OCI-LY3 (cell line): ENCODE measurements at regions not wholly inside any gene's neighbourhood (a gene's known extent, or its start where the extent isn't known, plus 50 kb on each side); places are given as distances from the start of the nearest gene placed in this dataset.

Experiments
- H2AFZ ChIP-seq: fragments of 200-600, 300-600 bp; shearing (Covaris generic); 2 replicates; pipeline ENCODE4 v1.6.0; 2014; ENCODE audit warnings: antibody characterized with exemption, low read depth, low read length
- H3K27ac ChIP-seq: fragments of 200-600, 300-600 bp; sonication (generic); 2 replicates; pipeline ENCODE4 v1.5.1; 2014; ENCODE audit warnings: mild to moderate bottlenecking, low read length, moderate library complexity, mixed read lengths
- H3K27me3 ChIP-seq: fragments of 200-600, 300-600 bp; sonication (generic); 2 replicates; pipeline ENCODE4 v1.6.1; 2014; ENCODE audit warnings: low read depth, low read length, mixed read lengths
- H3K36me3 ChIP-seq: fragments of 200-600, 300-600 bp; sonication (generic); replicated peaks from 2 replicates; pipeline ENCODE3; 2014; ENCODE audit warnings: low read depth, low read length, mixed read lengths
- H3K4me1 ChIP-seq: fragments of 300-600, 200-600 bp; sonication (generic); 2 replicates; pipeline ENCODE4 v1.6.1; 2014; ENCODE audit warnings: low read length, mixed read lengths
- H3K4me2 ChIP-seq: fragments of 200-600, 300-600 bp; sonication (generic); 2 replicates; pipeline ENCODE4 v1.6.1; 2014; ENCODE audit warnings: low read length, mixed read lengths
- H3K4me3 ChIP-seq: fragments of 300-600, 200-600 bp; sonication (generic); 2 replicates; pipeline ENCODE4 v1.5.1; 2014; ENCODE audit warnings: antibody characterized with exemption, mild to moderate bottlenecking, low read length, moderate library complexity
- H3K79me2 ChIP-seq: fragments of 300-600, 200-600 bp; shearing (Covaris generic); 2 replicates; pipeline ENCODE4 v1.6.1; 2014; ENCODE audit warnings: mild to moderate bottlenecking, low read length, mixed read lengths
- H3K9ac ChIP-seq: fragments of 300-600, 200-600 bp; shearing (Covaris generic); 2 replicates; pipeline ENCODE4 v1.6.0; 2014; ENCODE audit warnings: mild to moderate bottlenecking, low read length, moderate library complexity
- H3K9me3 ChIP-seq: fragments of 200-600, 300-600 bp; shearing (Covaris generic); 2 replicates; pipeline ENCODE4 v1.6.1; 2014; ENCODE audit warnings: low read length, mixed read lengths; ENCODE audit not compliant: insufficient read depth
- H4K20me1 ChIP-seq: fragments of 200-600, 300-600 bp; sonication (generic); 2 replicates; pipeline ENCODE4 v1.6.1; 2016; ENCODE audit warnings: low read length, mixed read lengths; ENCODE audit not compliant: insufficient read depth
- EZH2phosphoT487 ChIP-seq: fragments of 200-600 bp; shearing (Covaris generic); IDR thresholded peaks from 2 replicates; pipeline ENCODE4 v1.6.1; 2018; ENCODE audit warnings: antibody characterized with exemption, mixed run types, low read depth
- TF ChIP-seq, protein P1 (sequence below): fragments of 200-600, 300-600 bp; sonication (generic); IDR thresholded peaks from 2 replicates; pipeline ENCODE4 v1.5.1; 2014; ENCODE audit warnings: antibody characterized with exemption, low read length, low read depth

DNA sequence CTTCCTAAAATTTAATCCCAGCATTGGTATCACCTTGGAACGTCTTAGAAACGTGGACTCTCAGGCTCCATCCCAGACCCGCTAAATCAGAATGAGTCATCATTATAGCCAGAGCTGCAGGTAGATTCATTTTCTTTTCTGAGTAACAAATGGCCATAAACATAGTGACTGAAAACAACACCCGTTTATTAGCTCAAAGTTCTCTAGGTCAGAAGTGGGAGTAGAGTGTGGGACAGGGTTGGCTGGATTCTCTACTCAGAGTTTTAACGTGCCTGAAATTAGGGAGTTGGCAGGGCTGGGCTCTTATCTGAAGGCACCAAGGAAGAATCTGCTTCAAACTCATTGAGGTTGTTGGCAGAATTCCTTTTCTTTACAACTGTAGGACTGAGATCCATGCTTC, 101.8 kb upstream of the C1QTNF7 start:
- TF ChIP-seq, protein P1, sequence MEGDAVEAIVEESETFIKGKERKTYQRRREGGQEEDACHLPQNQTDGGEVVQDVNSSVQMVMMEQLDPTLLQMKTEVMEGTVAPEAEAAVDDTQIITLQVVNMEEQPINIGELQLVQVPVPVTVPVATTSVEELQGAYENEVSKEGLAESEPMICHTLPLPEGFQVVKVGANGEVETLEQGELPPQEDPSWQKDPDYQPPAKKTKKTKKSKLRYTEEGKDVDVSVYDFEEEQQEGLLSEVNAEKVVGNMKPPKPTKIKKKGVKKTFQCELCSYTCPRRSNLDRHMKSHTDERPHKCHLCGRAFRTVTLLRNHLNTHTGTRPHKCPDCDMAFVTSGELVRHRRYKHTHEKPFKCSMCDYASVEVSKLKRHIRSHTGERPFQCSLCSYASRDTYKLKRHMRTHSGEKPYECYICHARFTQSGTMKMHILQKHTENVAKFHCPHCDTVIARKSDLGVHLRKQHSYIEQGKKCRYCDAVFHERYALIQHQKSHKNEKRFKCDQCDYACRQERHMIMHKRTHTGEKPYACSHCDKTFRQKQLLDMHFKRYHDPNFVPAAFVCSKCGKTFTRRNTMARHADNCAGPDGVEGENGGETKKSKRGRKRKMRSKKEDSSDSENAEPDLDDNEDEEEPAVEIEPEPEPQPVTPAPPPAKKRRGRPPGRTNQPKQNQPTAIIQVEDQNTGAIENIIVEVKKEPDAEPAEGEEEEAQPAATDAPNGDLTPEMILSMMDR: no peak
- TF ChIP-seq EZH2phosphoT487: no peak
- Histone ChIP-seq H3K79me2 (no peaks in the 10 kb centered on the region), H4K20me1 (no peaks in the 10 kb centered on the region), H3K4me3 (no peak overlapping the region), H3K27ac (no peak overlapping the region), H3K36me3 (no peaks in the 10 kb centered on the region), H3K9ac (no peak overlapping the region), H3K4me1 (no peaks in the 10 kb centered on the region), H3K4me2 (no peak overlapping the region), H3K27me3 (no peaks in the 10 kb centered on the region), H3K9me3 (no peaks in the 10 kb centered on the region), H2AFZ (no peak overlapping the region)

DNA sequence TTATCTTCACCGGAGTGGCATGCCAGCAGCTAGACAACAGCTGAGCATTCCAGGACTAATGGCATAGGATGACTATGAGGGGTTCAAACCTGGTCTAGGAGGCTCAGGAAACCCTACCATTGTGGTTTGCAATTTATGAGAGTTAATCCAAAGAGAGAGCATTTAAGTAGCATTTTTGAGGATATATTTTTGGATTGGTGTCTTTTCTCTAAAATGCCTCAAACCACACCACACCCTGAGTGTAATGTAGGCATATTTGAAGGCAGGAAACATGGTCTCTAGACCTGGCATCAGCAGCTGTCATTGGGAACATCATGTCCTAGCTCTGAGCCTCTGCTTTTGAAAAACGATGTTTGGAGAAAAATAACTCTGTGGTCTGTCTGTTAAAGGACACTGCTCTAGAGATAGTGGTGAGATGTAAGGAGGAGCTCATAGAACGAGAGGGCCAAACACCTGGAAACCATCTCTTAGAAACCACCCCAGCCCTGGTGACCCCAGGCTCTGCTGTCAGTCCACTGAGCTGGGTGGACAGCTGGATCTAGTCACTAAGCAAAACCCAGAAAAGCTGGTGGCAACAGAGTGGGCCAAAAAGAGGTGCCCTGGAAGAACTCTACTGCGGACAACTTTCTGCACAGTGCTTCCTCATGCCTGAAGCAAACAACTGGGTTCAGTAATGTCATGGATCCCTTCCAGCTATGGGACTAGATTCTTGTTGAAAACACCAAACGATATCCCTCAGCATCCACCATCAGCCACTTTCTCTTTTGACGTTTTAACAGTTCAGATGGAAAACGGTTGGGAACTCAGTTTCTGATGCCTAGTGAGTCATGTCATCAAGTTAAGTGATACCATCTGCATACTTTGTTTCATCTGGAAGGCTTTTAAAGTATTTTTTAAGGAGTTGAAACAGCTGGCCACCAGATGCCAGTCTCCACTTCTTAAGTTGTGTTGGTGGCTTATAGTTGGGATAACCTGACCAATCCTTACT, 100.2 kb upstream of the C1QTNF7 start:
- H3K4me3 ChIP-seq: no peak overlapping the region
- no peaks in the 10 kb centered on the region for H4K20me1 ChIP-seq
- H3K4me2 ChIP-seq: no peak overlapping the region
- H3K9me3 ChIP-seq: no peaks in the 10 kb centered on the region
- no peak overlapping the region for H3K9ac ChIP-seq
- no peak overlapping the region for H3K27ac ChIP-seq
- H3K79me2 ChIP-seq: no peaks in the 10 kb centered on the region
- H3K27me3 ChIP-seq: no peaks in the 10 kb centered on the region
- no peak overlapping the region for H2AFZ ChIP-seq
- no peaks in the 10 kb centered on the region for H3K36me3 ChIP-seq
- no peaks in the 10 kb centered on the region for H3K4me1 ChIP-seq
- TF ChIP-seq, protein P1: no peak
- TF ChIP-seq EZH2phosphoT487: no peak

DNA sequence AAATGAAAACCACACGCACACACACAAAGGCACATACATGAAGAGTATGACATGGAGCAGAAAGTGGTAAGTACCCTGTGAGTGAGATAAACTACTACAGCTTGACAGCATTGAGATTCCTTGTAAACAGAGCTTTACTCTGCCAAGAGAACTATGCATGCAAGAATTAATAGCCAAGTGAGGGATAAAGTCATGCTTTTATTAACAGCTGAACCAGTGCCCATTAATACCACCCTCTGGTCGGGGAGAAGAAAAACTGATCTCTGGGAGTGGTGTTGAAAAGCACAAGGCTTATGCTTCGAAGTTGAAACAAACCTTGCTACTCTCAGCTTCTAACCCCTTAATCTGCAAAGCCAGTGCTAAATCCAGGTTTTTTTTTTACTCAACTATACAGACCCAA, 95.9 kb upstream of the C1QTNF7 start:
- no peak overlapping the region for H2AFZ ChIP-seq
- no peak overlapping the region for H3K4me3 ChIP-seq
- H4K20me1 ChIP-seq: no peaks in the 10 kb centered on the region
- H3K79me2 ChIP-seq: no peaks in the 10 kb centered on the region
- H3K27me3 ChIP-seq: peaks cover 4% of the 10 kb centered on the region; the same call in 1 of the 2 replicates
- peaks cover 6% of the 10 kb centered on the region; the same call in 1 of the 2 replicates for H3K4me1 ChIP-seq
- no peaks in the 10 kb centered on the region for H3K36me3 ChIP-seq
- no peak overlapping the region for H3K4me2 ChIP-seq
- H3K27ac ChIP-seq: no peak overlapping the region
- H3K9ac ChIP-seq: no peak overlapping the region
- TF ChIP-seq EZH2phosphoT487: no peak
- TF ChIP-seq, protein P1: no peak
- no peaks in the 10 kb centered on the region for H3K9me3 ChIP-seq

DNA sequence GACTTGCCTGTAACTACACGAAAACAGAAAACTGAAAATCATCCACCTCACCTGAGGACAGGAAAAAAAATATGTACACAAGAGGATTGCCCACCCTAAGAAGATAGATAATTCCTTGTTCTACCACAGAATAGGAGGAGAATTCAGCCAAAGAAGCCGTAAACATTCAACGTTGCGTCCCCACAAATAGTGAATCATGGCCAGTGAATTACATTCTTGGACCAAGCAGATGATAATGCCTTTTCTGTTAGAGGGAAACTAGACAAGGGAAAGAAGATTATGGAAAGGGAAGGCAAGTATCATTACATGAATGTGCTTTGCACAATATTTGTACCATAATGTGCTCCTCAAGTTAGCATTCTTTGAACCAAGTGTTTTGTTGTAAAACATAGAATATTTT, 95.5 kb upstream of the C1QTNF7 start:
- Histone ChIP-seq H3K9ac (no peak overlapping the region), H3K36me3 (no peaks in the 10 kb centered on the region), H4K20me1 (no peaks in the 10 kb centered on the region), H3K27ac (no peak overlapping the region), H3K4me1 (peaks cover 6% of the 10 kb centered on the region; the same call in 1 of the 2 replicates), H2AFZ (no peak overlapping the region), H3K9me3 (no peaks in the 10 kb centered on the region), H3K4me2 (no peak overlapping the region), H3K79me2 (no peaks in the 10 kb centered on the region), H3K4me3 (no peak overlapping the region), H3K27me3 (peaks cover 4% of the 10 kb centered on the region; the same call in 1 of the 2 replicates)
- TF ChIP-seq, protein P1: no peak
- TF ChIP-seq EZH2phosphoT487: no peak
